Activated CD8-positive, alpha-beta memory T cell treated with anti-CD3 and anti-CD28 coated beads, Interleukin-2, amount 50 U/mL, for 4 hours (primary cell): ENCODE measurements at regions not wholly inside any gene's neighbourhood (a gene's known extent, or its start where the extent isn't known, plus 50 kb on each side); places are given as distances from the start of the nearest gene placed in this dataset.

Experiments used
- DNase-seq: peaks from one replicate; pipeline ENCODE4 v3.0.0-alpha.2; 2020

GRCh38 chr13:40084934-40085333, 429.5 kb downstream of the COG6 start:
- no peak for DNase-seq

- no peak for DNase-seq
These were observed 431.9 kb downstream of the COG6 start for GRCh38 chr13:40087091-40088002.

- no peak for DNase-seq
These were observed 438.6 kb downstream of the COG6 start for GRCh38 chr13:40094056-40094455.

- no peak for DNase-seq
These were observed 440.4 kb downstream of the COG6 start for GRCh38 chr13:40095695-40096356.

- peak; percentile 45 for DNase-seq
These were observed 441.0 kb downstream of the COG6 start for GRCh38 chr13:40096357-40096901.

GRCh38 chr13:40098246-40098645, 442.8 kb downstream of the COG6 start:
- no peak for DNase-seq

- no peak for DNase-seq
These were observed 446.4 kb downstream of the COG6 start for GRCh38 chr13:40101708-40102359.

DNA sequence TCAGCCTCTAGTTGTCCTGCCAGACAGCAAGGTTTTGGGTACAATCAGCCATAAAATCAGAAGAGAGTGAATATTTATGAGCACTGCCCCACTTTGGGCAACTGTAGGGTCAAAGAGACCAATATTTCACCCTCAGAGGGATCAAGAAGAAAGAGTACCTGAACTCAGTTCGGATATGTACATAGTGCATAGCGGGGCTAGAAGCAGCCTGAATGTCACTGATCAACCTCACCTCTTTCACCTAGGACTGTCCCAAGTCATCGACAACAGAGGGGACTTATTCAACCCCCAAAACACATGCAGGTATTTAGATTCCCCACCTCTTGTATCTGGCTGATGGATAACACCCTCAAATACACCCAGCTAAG, 446.9 kb downstream of the COG6 start:
- DNase-seq = no peak

DNA sequence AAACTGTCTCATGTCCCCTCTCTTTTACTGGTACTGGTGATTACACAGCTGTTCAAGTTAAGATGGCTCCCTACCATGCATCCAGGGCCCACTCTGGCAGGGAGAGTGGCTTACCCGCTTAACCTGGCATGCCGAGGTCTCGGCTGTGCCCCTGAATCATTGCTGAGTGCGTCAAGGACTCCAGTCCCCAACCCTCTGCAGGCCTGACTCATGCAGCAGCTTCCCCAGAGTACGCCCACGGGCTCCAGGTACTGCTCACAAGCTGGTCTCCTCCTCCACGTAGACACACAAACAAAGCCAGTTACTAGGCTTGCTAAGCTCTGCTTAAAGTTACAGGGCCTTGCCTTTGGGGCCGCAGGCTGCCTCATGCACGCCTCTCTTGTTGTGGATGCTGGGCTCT, 447.4 kb downstream of the COG6 start:
- DNase-seq = peak; percentile 70

GRCh38 chr13:40103864-40104263, 448.4 kb downstream of the COG6 start:
- no peak for DNase-seq

- no peak for DNase-seq
These were observed 449.8 kb downstream of the COG6 start for GRCh38 chr13:40105231-40105630.

GRCh38 chr13:40109351-40109844, 453.9 kb downstream of the COG6 start:
- no peak for DNase-seq

DNA sequence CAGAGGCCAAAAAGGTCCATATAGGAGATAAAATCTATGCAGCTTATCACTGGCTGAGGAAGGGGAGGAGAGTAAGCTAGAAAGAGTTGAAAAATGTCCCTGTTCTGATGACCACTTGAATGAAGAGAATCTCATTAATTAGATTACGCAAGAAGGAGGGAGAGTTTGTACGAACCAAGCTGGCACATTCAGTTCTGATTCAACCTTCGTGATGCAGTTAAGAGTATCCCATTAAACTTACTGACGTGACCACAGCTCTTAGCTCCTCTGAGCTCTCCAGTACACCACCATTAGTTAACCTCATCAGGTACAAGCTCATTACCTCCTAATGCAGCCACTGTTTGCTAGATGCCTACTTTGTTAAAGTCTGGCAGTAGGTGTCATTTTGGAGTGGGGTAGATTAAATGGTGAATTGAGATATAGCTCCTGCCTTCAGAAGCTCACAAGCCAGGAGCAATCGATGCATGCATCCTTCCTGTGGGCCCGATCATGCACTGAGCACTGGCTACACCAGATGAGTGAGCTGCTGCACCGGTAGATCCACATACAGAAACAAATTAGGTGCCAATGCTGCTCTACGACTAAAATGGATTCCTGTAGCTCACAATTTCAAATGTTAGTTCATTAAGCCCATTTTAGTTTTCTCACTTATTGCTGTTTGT, 458.3 kb downstream of the COG6 start:
- DNase-seq = no peak

DNA sequence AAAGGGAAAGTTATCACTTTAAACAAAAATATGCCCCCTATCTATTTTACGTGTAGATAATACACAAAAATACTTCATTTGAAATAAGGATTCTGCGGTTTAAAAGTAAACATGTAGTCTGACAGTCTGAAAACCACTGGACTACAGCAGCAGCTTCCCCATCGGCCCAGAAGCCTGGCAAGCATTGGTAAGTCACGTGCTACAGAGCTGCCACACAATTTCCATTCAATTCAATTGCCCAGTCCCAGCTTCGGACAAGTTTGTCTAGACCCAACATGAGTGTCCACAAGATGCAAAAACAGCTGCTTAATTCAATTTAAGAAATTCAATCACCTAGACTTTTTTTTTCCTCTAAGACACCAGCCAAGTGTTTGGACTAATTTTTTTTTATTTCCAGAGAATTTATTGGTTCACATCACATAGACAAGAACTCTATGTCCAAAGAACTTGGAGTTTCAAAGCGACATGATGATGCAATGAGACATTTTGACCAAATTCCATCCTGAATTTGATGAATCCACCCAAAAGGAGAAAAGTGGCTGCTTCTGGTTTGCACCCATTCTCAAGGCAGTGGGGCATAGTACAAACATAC, 458.9 kb downstream of the COG6 start:
- DNase-seq = no peak

DNA sequence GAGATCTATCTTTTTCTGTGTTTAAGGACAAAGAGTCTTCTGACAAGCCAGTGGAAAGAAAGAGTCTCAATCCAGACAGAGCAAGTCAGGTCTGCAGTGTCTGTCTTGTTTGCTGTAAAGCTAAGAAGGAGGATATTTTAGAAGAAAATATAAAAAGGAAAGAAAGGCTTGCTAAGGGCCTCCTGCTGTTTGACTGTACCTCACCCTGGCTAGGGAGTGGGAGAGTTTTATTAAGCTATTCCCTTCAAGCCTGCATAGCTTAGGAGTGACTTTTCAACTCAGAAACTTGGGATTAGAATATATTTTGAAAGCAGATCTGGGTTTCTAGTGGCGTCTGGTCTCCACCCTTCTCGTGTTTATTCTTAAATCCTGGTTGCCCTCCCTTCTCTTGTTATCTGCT, 460.0 kb downstream of the COG6 start:
- no peak for DNase-seq

GRCh38 chr13:40116008-40116407, 460.5 kb downstream of the COG6 start:
- DNase-seq = peak; percentile 22

GRCh38 chr13:40118337-40118736, 462.9 kb downstream of the COG6 start:
- DNase-seq = no peak

DNA sequence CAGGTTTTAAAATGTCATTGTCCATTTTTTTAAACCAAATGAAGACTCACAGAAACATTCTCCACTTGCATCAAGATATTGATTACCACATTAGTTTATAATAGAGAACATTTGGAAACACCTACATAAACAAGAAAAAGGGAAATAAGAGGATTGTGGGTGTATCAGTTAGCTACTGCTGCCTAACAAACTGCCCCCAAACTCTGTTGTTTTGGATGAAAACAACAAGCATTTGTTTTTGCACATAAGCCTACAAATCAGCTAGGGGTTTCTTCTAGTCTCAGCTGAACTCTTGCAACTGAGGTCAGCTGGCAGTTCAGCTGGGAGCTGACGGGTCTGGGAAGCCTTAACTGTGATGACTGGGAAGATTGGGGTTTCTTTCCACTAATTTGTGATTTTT, 464.4 kb downstream of the COG6 start:
- no peak for DNase-seq

DNA sequence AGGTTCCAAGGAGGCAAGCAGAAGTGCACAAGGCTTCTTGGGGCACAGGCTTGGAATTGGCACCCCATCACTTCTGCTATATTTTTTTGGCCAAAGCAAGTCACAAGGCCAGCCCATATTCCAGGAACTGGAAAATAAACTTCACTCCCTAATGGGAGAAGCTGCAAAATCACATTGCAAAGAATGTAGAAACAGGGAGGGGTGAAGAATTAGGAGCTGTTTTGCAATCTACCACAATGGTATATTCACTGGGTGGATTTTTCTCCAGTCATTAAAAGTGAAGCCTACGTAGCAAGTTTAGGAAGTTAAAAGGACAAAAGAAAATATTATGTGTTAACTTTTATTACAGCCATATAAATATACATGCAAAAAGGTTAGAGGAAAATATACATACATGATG, 464.8 kb downstream of the COG6 start:
- no peak for DNase-seq

GRCh38 chr13:40120781-40121180, 465.3 kb downstream of the COG6 start:
- no peak for DNase-seq

DNA sequence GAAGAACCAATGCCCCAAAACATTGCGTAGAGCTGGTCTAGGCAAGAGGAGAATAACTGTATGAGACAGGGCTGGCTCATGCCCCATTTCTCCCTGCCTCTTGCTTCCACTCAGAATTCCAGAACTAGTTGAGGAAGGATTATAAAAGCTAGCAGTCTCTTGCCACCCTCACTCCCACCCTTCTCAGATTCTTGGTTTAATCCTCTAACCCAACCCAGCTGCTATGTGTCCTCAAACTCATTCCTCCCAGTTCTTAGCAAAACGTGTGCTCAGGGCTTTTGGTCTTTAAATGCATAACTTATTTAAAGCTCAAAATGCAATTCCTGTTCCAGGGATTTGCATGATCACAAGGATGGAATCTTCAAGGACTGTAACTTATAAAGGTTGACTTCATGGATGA, 466.3 kb downstream of the COG6 start:
- no peak for DNase-seq

GRCh38 chr13:40123962-40124632, 468.6 kb downstream of the COG6 start:
- no peak for DNase-seq
